ENCODE measurements at regions not wholly inside any gene's neighbourhood (a gene's known extent, or its start where the extent isn't known, plus 50 kb on each side); places are given as distances from the start of the nearest gene placed in this dataset.

DNA sequence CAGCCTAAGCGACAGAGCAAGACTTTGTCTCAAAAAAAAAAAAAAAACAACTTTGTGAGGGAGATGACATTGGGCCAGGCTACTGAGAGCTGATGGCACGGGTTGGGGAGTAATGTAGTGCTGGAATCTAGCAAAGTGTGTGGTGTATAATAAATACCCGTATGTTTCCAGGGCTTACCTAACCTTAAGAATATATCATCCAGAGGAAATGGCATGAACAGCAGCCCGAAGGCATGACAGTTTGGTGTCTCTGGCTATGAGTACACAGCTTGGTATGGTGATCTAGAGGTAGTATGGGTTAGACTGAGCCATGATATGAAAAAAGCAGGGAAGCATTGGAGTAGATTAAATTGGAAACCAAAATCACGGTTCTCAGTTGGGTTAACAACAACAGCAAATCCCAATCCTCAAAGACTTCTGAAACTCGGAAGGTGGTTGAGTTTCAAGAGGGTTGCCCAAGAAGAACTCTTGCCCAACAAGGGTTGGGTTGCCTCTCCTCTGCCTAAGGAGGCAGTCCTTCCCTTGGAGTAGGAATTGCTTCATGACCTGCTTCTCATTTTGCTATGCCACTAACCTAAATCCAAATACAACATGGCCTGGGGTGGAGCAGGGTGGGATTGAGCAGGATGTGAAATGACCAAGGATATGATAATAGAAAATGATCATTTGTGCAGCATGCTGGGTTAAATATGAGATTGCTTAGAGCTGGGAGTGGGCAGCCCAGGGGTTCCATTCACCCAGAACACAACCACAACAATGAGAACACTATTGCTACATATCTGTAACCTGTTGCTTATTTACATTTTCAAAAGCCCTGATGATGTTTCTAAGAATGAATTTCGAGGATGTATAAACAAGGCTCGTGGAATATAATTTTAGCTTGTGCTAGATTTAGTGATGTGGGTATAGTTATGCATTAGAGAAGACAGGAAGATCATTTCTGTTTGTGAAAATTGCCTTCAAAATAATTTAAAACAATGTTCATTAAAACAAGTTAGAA, 64.6 kb upstream of the ZFR start (continued):
- TF ChIP-seq, protein P1, sequence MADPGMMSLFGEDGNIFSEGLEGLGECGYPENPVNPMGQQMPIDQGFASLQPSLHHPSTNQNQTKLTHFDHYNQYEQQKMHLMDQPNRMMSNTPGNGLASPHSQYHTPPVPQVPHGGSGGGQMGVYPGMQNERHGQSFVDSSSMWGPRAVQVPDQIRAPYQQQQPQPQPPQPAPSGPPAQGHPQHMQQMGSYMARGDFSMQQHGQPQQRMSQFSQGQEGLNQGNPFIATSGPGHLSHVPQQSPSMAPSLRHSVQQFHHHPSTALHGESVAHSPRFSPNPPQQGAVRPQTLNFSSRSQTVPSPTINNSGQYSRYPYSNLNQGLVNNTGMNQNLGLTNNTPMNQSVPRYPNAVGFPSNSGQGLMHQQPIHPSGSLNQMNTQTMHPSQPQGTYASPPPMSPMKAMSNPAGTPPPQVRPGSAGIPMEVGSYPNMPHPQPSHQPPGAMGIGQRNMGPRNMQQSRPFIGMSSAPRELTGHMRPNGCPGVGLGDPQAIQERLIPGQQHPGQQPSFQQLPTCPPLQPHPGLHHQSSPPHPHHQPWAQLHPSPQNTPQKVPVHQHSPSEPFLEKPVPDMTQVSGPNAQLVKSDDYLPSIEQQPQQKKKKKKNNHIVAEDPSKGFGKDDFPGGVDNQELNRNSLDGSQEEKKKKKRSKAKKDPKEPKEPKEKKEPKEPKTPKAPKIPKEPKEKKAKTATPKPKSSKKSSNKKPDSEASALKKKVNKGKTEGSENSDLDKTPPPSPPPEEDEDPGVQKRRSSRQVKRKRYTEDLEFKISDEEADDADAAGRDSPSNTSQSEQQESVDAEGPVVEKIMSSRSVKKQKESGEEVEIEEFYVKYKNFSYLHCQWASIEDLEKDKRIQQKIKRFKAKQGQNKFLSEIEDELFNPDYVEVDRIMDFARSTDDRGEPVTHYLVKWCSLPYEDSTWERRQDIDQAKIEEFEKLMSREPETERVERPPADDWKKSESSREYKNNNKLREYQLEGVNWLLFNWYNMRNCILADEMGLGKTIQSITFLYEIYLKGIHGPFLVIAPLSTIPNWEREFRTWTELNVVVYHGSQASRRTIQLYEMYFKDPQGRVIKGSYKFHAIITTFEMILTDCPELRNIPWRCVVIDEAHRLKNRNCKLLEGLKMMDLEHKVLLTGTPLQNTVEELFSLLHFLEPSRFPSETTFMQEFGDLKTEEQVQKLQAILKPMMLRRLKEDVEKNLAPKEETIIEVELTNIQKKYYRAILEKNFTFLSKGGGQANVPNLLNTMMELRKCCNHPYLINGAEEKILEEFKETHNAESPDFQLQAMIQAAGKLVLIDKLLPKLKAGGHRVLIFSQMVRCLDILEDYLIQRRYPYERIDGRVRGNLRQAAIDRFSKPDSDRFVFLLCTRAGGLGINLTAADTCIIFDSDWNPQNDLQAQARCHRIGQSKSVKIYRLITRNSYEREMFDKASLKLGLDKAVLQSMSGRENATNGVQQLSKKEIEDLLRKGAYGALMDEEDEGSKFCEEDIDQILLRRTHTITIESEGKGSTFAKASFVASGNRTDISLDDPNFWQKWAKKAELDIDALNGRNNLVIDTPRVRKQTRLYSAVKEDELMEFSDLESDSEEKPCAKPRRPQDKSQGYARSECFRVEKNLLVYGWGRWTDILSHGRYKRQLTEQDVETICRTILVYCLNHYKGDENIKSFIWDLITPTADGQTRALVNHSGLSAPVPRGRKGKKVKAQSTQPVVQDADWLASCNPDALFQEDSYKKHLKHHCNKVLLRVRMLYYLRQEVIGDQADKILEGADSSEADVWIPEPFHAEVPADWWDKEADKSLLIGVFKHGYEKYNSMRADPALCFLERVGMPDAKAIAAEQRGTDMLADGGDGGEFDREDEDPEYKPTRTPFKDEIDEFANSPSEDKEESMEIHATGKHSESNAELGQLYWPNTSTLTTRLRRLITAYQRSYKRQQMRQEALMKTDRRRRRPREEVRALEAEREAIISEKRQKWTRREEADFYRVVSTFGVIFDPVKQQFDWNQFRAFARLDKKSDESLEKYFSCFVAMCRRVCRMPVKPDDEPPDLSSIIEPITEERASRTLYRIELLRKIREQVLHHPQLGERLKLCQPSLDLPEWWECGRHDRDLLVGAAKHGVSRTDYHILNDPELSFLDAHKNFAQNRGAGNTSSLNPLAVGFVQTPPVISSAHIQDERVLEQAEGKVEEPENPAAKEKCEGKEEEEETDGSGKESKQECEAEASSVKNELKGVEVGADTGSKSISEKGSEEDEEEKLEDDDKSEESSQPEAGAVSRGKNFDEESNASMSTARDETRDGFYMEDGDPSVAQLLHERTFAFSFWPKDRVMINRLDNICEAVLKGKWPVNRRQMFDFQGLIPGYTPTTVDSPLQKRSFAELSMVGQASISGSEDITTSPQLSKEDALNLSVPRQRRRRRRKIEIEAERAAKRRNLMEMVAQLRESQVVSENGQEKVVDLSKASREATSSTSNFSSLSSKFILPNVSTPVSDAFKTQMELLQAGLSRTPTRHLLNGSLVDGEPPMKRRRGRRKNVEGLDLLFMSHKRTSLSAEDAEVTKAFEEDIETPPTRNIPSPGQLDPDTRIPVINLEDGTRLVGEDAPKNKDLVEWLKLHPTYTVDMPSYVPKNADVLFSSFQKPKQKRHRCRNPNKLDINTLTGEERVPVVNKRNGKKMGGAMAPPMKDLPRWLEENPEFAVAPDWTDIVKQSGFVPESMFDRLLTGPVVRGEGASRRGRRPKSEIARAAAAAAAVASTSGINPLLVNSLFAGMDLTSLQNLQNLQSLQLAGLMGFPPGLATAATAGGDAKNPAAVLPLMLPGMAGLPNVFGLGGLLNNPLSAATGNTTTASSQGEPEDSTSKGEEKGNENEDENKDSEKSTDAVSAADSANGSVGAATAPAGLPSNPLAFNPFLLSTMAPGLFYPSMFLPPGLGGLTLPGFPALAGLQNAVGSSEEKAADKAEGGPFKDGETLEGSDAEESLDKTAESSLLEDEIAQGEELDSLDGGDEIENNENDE (IDR thresholded peaks at IDR 0.05; ENCODE audit: insufficient replicate concordance, low read length): no peak
- no peak for TF ChIP-seq EZH2 (IDR thresholded peaks at IDR 0.05; ENCODE audit: low read depth, low read length, severe bottlenecking)
